A549 (cell line): ENCODE measurements at regions not wholly inside any gene's neighbourhood (a gene's known extent, or its start where the extent isn't known, plus 50 kb on each side); places are given as distances from the start of the nearest gene placed in this dataset.

Source experiments
- BCL3 ChIP-seq: fragments of >200 bp; sonication (Bioruptor Twin); formaldehyde crosslinking; IDR thresholded peaks from 3 replicates; pipeline ENCODE4 v1.6.1; 2016
- BHLHE40 ChIP-seq: IDR thresholded peaks from 2 replicates; pipeline ENCODE4 v1.6.1; 2012; ENCODE audit warnings: low read depth, low read length, inconsistent platforms
- CEBPB ChIP-seq, 2 experiments: fragments of >200 bp in 1 of 2; sonication (Bioruptor Twin) in 1 of 2; formaldehyde crosslinking in 1 of 2; IDR thresholded peaks; 2 replicates each; pipeline ENCODE4 v1.6.1; 2012 to 2016
- CTCF ChIP-seq: fragments of >200 bp; sonication (Bioruptor Twin); formaldehyde crosslinking; IDR thresholded peaks from 3 replicates; pipeline ENCODE4 v1.5.1; 2016
- ESRRA ChIP-seq: fragments of 150-350 bp; IDR thresholded peaks from 2 replicates; pipeline ENCODE4 v1.6.1; 2014; ENCODE audit warnings: mild to moderate bottlenecking, low read length, borderline replicate concordance
- FOXS1 ChIP-seq: fragments of 250-450 bp; sonication (Bioruptor Pico); IDR thresholded peaks from 2 replicates; pipeline ENCODE4 v1.5.0; 2020; ENCODE audit warnings: mild to moderate bottlenecking, moderate library complexity
- GATA3 ChIP-seq: IDR thresholded peaks from 2 replicates; pipeline ENCODE4 v1.6.1; 2012; ENCODE audit warnings: borderline replicate concordance
- MAFK ChIP-seq: fragments of 450-650 bp; IDR thresholded peaks from 2 replicates; pipeline ENCODE4 v1.6.1; 2014; ENCODE audit not compliant: partially characterized antibody
- POLR2A ChIP-seq: IDR thresholded peaks from 2 replicates; pipeline ENCODE4 v1.6.1; 2012; ENCODE audit warnings: mild to moderate bottlenecking, low read length
- RCOR1 ChIP-seq: fragments of 150-350 bp; IDR thresholded peaks from 2 replicates; pipeline ENCODE4 v1.6.1; 2014; ENCODE audit warnings: antibody characterized with exemption, low read length, low read depth
- RFX5 ChIP-seq: fragments of 450-650 bp; IDR thresholded peaks from 2 replicates; pipeline ENCODE4 v1.7.1; 2014; ENCODE audit warnings: antibody characterized with exemption, mild to moderate bottlenecking, moderate library complexity
- SMC3 ChIP-seq: fragments of >200 bp; sonication (Bioruptor Twin); formaldehyde crosslinking; IDR thresholded peaks from 3 replicates; pipeline ENCODE4 v1.6.1; 2018; ENCODE audit warnings: inconsistent platforms

GRCh38 chr3:194073926-194074325, 62.0 kb upstream of the HES1 start:
- TF ChIP-seq GATA3: no peak
- TF ChIP-seq CTCF: no peak
- no peak for TF ChIP-seq POLR2A
- TF ChIP-seq SMC3: no peak
- TF ChIP-seq ESRRA: no peak
- no peak for TF ChIP-seq RFX5
- TF ChIP-seq CEBPB (IDR thresholded peaks at IDR 0.05): no peak
- TF ChIP-seq RCOR1: no peak
- TF ChIP-seq BHLHE40: no peak
- no peak for TF ChIP-seq MAFK
- TF ChIP-seq BCL3: no peak
- TF ChIP-seq FOXS1 (CRISPR knock-in tag): no peak
